ENCODE measurements at regions not wholly inside any gene's neighbourhood (a gene's known extent, or its start where the extent isn't known, plus 50 kb on each side); places are given as distances from the start of the nearest gene placed in this dataset.
"Not testable (repeated sequence)": the region's sequence is repeated elsewhere in the genome, so short reads cannot be mapped to it uniquely, and the experiment has no call there.

DNA sequence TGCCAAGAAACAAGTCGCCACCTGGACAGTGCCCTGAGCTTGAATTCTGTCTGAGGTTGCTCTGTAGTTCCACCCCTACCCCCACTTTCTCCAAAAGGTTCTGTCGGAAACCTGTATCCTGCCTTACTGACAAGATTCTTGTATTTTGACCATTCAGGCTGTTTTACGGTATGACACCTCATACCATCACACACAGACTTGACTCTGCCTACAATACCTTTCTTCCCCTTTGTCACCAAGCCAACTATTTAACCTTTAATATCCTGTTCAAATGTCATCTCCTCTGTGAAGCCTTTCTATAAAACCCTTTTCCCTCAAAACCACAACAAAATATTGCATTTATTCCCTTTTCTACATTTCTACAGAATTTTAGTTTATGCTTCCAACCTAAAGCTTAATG is 161.9 kb downstream of the VSIG4 start:
- Histone ChIP-seq H3K23ac (ENCODE audit: insufficient read length, low read depth, low read length) (no peak overlapping the region), H2BK15ac (ENCODE audit: low read depth, low read length) (no peak overlapping the region), H4K5ac (ENCODE audit: insufficient read length, low read depth, low read length) (no peak overlapping the region), H4K20me1 (ENCODE audit: control insufficient read depth, insufficient read depth, insufficient read length) (no peaks in the 10 kb centered on the region), H3K4me2 (ENCODE audit: insufficient read depth, insufficient read length, low read length) (no peak overlapping the region), H2BK12ac (ENCODE audit: insufficient read length, low read depth, low read length) (no peak overlapping the region), H2BK120ac (ENCODE audit: low read depth, low read length, poor library complexity, severe bottlenecking) (no peak overlapping the region), H3K4me1 (ENCODE audit: insufficient read depth, low read length) (no peaks in the 10 kb centered on the region), H3K18ac (ENCODE audit: insufficient read length, low read depth, low read length) (no peak overlapping the region), H3K79me2 (ENCODE audit: insufficient read depth, low read length) (no peaks in the 10 kb centered on the region), H2AFZ (ENCODE audit: low read length) (no peak overlapping the region), H3K4ac (ENCODE audit: low read depth, low read length) (no peak overlapping the region), H3K9me3 (ENCODE audit: control insufficient read depth, low read depth, low read length) (peaks cover 47% of the 10 kb centered on the region), H3T11ph (ENCODE audit: low read length) (no peak overlapping the region), H3K27me3 (ENCODE audit: insufficient read depth, low read length) (no peaks in the 10 kb centered on the region), H3K56ac (ENCODE audit: insufficient read length, low read depth, low read length) (no peak overlapping the region), H2AK5ac (ENCODE audit: insufficient read length, low read length) (no peak overlapping the region), H3K14ac (ENCODE audit: insufficient read depth, low read length) (no peak overlapping the region), H2BK5ac (ENCODE audit: insufficient read length, low read length) (no peak overlapping the region), H3K23me2 (ENCODE audit: insufficient read length, low read depth, low read length, poor library complexity, severe bottlenecking) (no peaks in the 10 kb centered on the region), H3K9ac (ENCODE audit: extremely low read depth, insufficient read length, low read length) (no peak overlapping the region), H4K8ac (replicated peaks; ENCODE audit: insufficient read length, low read depth, low read length) (no peak overlapping the region), H2BK20ac (ENCODE audit: low read depth, low read length, poor library complexity, severe bottlenecking) (no peak overlapping the region), H3K79me1 (ENCODE audit: insufficient read depth, low read depth, low read length, poor library complexity, severe bottlenecking) (no peaks in the 10 kb centered on the region), H3K27ac (ENCODE audit: insufficient read length, low read depth, low read length) (no peak overlapping the region), H4K91ac (ENCODE audit: insufficient read length, low read depth, low read length) (no peak overlapping the region)
- Mint-ChIP-seq H3K4me1 (no peaks in the 10 kb centered on the region), H3K4me3 (no peak overlapping the region), H3K27ac (no peak overlapping the region), H3K36me3 (ENCODE audit: insufficient read depth in 1 of 3, low read depth in 3 of 3) (peaks cover 0 to 2% (median 0%) of the 10 kb centered on the region in 3 experiments; a peak in 3 of 7 replicates), H3K9me3 (peaks cover 63 to 69% of the 10 kb centered on the region in 2 experiments), H3K27me3 (ENCODE audit: low read depth) (no peaks in the 10 kb centered on the region; the same call in none of the 2 replicates)
- no CpG with 5 or more reads among the region's 3 CpGs for WGBS (ENCODE audit: extremely low coverage, insufficient read length, low lambda C conversion rate)
- no peak for DNase-seq
- TF ChIP-seq, protein P1, sequence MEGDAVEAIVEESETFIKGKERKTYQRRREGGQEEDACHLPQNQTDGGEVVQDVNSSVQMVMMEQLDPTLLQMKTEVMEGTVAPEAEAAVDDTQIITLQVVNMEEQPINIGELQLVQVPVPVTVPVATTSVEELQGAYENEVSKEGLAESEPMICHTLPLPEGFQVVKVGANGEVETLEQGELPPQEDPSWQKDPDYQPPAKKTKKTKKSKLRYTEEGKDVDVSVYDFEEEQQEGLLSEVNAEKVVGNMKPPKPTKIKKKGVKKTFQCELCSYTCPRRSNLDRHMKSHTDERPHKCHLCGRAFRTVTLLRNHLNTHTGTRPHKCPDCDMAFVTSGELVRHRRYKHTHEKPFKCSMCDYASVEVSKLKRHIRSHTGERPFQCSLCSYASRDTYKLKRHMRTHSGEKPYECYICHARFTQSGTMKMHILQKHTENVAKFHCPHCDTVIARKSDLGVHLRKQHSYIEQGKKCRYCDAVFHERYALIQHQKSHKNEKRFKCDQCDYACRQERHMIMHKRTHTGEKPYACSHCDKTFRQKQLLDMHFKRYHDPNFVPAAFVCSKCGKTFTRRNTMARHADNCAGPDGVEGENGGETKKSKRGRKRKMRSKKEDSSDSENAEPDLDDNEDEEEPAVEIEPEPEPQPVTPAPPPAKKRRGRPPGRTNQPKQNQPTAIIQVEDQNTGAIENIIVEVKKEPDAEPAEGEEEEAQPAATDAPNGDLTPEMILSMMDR (conservative IDR thresholded peaks at IDR 0.05) = no peak

DNA sequence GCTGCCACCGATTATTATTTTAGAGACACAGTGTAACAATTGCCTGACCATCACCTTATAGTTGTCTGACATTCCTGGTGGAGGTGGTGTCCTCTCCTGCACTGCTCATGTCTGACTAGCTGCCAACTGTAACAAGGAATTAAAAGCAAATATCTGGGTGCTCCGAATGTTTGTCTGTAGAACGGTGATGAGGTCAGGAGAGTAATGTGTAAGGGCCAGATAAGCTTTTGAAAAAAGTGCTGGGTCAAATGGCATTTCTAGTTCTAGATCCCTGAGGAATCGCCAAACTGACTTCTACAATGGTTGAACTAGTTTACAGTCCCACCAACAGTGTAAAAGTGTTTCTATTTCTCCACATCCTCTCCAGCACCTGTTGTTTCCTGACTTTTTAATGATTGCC is 164.3 kb downstream of the VSIG4 start:
- H3K27me3 Mint-ChIP-seq (ENCODE audit: low read depth); H3K79me1 ChIP-seq (ENCODE audit: insufficient read depth, low read depth, low read length, poor library complexity, severe bottlenecking); H4K5ac ChIP-seq (ENCODE audit: insufficient read length, low read depth, low read length); H3K36me3 Mint-ChIP-seq (ENCODE audit: insufficient read depth in 1 of 3, low read depth in 3 of 3); H3K79me2 ChIP-seq (ENCODE audit: insufficient read depth, low read length); H2AK5ac ChIP-seq (ENCODE audit: insufficient read length, low read length); H2BK20ac ChIP-seq (ENCODE audit: low read depth, low read length, poor library complexity, severe bottlenecking); H2AFZ ChIP-seq (ENCODE audit: low read length); H2BK5ac ChIP-seq (ENCODE audit: insufficient read length, low read length); H3K9ac ChIP-seq (ENCODE audit: extremely low read depth, insufficient read length, low read length); H3K27ac Mint-ChIP-seq; H3T11ph ChIP-seq (ENCODE audit: low read length); H3K23ac ChIP-seq (ENCODE audit: insufficient read length, low read depth, low read length); H3K4me3 Mint-ChIP-seq; H3K56ac ChIP-seq (ENCODE audit: insufficient read length, low read depth, low read length); H3K27ac ChIP-seq (ENCODE audit: insufficient read length, low read depth, low read length); H3K4me1 ChIP-seq (ENCODE audit: insufficient read depth, low read length); H3K27me3 ChIP-seq (ENCODE audit: insufficient read depth, low read length); H3K4ac ChIP-seq (ENCODE audit: low read depth, low read length); H3K23me2 ChIP-seq (ENCODE audit: insufficient read length, low read depth, low read length, poor library complexity, severe bottlenecking); H2BK15ac ChIP-seq (ENCODE audit: low read depth, low read length); H3K4me2 ChIP-seq (ENCODE audit: insufficient read depth, insufficient read length, low read length); H4K91ac ChIP-seq (ENCODE audit: insufficient read length, low read depth, low read length); H3K14ac ChIP-seq (ENCODE audit: insufficient read depth, low read length); H3K18ac ChIP-seq (ENCODE audit: insufficient read length, low read depth, low read length); DNase-seq; H4K20me1 ChIP-seq (ENCODE audit: control insufficient read depth, insufficient read depth, insufficient read length); H2BK120ac ChIP-seq (ENCODE audit: low read depth, low read length, poor library complexity, severe bottlenecking); H3K4me1 Mint-ChIP-seq; H2BK12ac ChIP-seq (ENCODE audit: insufficient read length, low read depth, low read length); H4K8ac ChIP-seq (replicated peaks; ENCODE audit: insufficient read length, low read depth, low read length): not testable (repeated sequence)
- no CpG with 5 or more reads among the region's 4 CpGs for WGBS (ENCODE audit: extremely low coverage, insufficient read length, low lambda C conversion rate)
- peaks cover 67 to 69% of the 10 kb centered on the region in 2 experiments for H3K9me3 Mint-ChIP-seq
- peaks cover 25% of the 10 kb centered on the region for H3K9me3 ChIP-seq (ENCODE audit: control insufficient read depth, low read depth, low read length)
